DND-41 (cell line): ENCODE measurements at regions not wholly inside any gene's neighbourhood (a gene's known extent, or its start where the extent isn't known, plus 50 kb on each side); places are given as distances from the start of the nearest gene placed in this dataset.
A peak's percentile ranks its signal among the peaks of the same experiment; 100 is the strongest.

ENCODE experiments used
- ATAC-seq: fragments of 200-7000 bp; cut with Tn5 transposase; 3 replicates; pipeline ENCODE4 v1.9.1; 2021; ENCODE audit warnings: low read depth; ENCODE audit not compliant: insufficient read depth
- DNase-seq: peaks from one replicate; pipeline ENCODE4 v3.0.0-alpha.2; 2020
- H2AFZ ChIP-seq: 2 replicates; pipeline ENCODE4 v1.6.0; 2012; ENCODE audit warnings: low read depth, low read length
- H3K27ac ChIP-seq: 2 replicates; pipeline ENCODE4 v1.5.1; 2012; ENCODE audit warnings: low read length, inconsistent platforms
- H3K27me3 ChIP-seq: fragments of 200-600 bp; sonication (generic); 2 replicates; pipeline ENCODE4 v1.6.0; 2012; ENCODE audit warnings: low read length, mild to moderate bottlenecking, inconsistent platforms; ENCODE audit not compliant: insufficient read depth, poor library complexity
- H3K36me3 ChIP-seq: 2 replicates; pipeline ENCODE4 v1.5.1; 2012; ENCODE audit warnings: low read length, inconsistent platforms; ENCODE audit not compliant: insufficient read depth
- H3K4me1 ChIP-seq: 2 replicates; pipeline ENCODE4 v1.5.1; 2012; ENCODE audit warnings: mild to moderate bottlenecking, low read length; ENCODE audit not compliant: insufficient read depth
- H3K4me2 ChIP-seq: 2 replicates; pipeline ENCODE4 v1.6.0; 2012; ENCODE audit warnings: mild to moderate bottlenecking, moderate library complexity, low read length, inconsistent platforms; ENCODE audit not compliant: insufficient read depth
- H3K4me3 ChIP-seq, 2 experiments: fragments of 200-600 bp in 1 of 2; shearing (Covaris generic) in 1 of 2; 2 replicates each; pipeline ENCODE4 v1.5.1; 2012 to 2016; ENCODE audit warnings: inconsistent platforms in 2 of 2, low read length in 2 of 2, mild to moderate bottlenecking in 2 of 2, low read depth in 1 of 2, moderate library complexity in 1 of 2
- H3K79me2 ChIP-seq: 2 replicates; pipeline ENCODE4 v1.6.0; 2012; ENCODE audit warnings: low read length, inconsistent platforms; ENCODE audit not compliant: insufficient read depth
- H3K9ac ChIP-seq: 2 replicates; pipeline ENCODE4 v1.6.0; 2012; ENCODE audit warnings: low read depth, mild to moderate bottlenecking, inconsistent platforms, low read length, moderate library complexity
- H3K9me3 ChIP-seq: 2 replicates; pipeline ENCODE4 v1.5.1; 2012; ENCODE audit warnings: low read length, moderate library complexity, mild to moderate bottlenecking, inconsistent platforms; ENCODE audit not compliant: insufficient read depth, severe bottlenecking
- H4K20me1 ChIP-seq: 2 replicates; pipeline ENCODE4 v1.6.0; 2012; ENCODE audit warnings: low read length; ENCODE audit not compliant: insufficient read depth
- CTCF ChIP-seq: IDR thresholded peaks from 2 replicates; pipeline ENCODE4 v1.5.1; 2012; ENCODE audit warnings: borderline replicate concordance, low read length, moderate library complexity, mild to moderate bottlenecking; ENCODE audit not compliant: poor library complexity, severe bottlenecking; ENCODE audit errors: extremely low read depth
- EZH2 ChIP-seq: IDR thresholded peaks from 3 replicates; pipeline ENCODE4 v1.6.1; 2012; ENCODE audit warnings: borderline replicate concordance, low read depth, mild to moderate bottlenecking, moderate library complexity, low read length, inconsistent platforms; ENCODE audit not compliant: severe bottlenecking

GRCh38 chr12:42695490-42695995, 106.0 kb upstream of the PRICKLE1 start:
- no peaks in the 10 kb centered on the region for H4K20me1 ChIP-seq
- peak overlapping the region; percentile 0; the same call in 1 of the 2 replicates for H3K4me2 ChIP-seq
- H3K4me3 ChIP-seq, result no peak overlapping the region; a peak in 1 of 4 replicates
- H3K79me2 ChIP-seq, result no peaks in the 10 kb centered on the region
- peak; percentile 74 for ATAC-seq
- H2AFZ ChIP-seq, result no peak overlapping the region
- peak; percentile 27 for DNase-seq
- H3K27me3 ChIP-seq, result no peaks in the 10 kb centered on the region
- TF ChIP-seq EZH2 (no peak), CTCF (no peak)
- no peaks in the 10 kb centered on the region for H3K9me3 ChIP-seq
- H3K27ac ChIP-seq, result no peak overlapping the region
- H3K4me1 ChIP-seq, result 0 out of 2 replicates have a peak, but pooled peaks cover 5% of the 10 kb centered on the region
- no peaks in the 10 kb centered on the region for H3K36me3 ChIP-seq
- no peak overlapping the region for H3K9ac ChIP-seq

GRCh38 chr12:42692749-42693148, 103.2 kb upstream of the PRICKLE1 start:
- Histone ChIP-seq H3K27ac (no peak overlapping the region), H2AFZ (no peak overlapping the region), H3K36me3 (no peaks in the 10 kb centered on the region), H3K27me3 (no peaks in the 10 kb centered on the region), H3K4me3 (no peak overlapping the region), H3K4me2 (no peak overlapping the region), H3K9ac (no peak overlapping the region), H3K4me1 (0 out of 2 replicates have a peak, but pooled peaks cover 5% of the 10 kb centered on the region), H3K79me2 (no peaks in the 10 kb centered on the region), H3K9me3 (no peaks in the 10 kb centered on the region), H4K20me1 (no peaks in the 10 kb centered on the region)
- no peak for ATAC-seq
- TF ChIP-seq EZH2 (no peak), CTCF (no peak)
- DNase-seq, result no peak

GRCh38 chr12:42691991-42692557, 102.5 kb upstream of the PRICKLE1 start:
- H4K20me1 ChIP-seq, result no peaks in the 10 kb centered on the region
- H3K27ac ChIP-seq, result no peak overlapping the region
- TF ChIP-seq CTCF, result no peak
- no peak for TF ChIP-seq EZH2
- H3K36me3 ChIP-seq, result no peaks in the 10 kb centered on the region
- no peak for DNase-seq
- 0 out of 2 replicates have a peak, but pooled peaks cover 5% of the 10 kb centered on the region for H3K4me1 ChIP-seq
- no peak overlapping the region for H3K4me2 ChIP-seq
- H3K9ac ChIP-seq, result no peak overlapping the region
- H3K79me2 ChIP-seq, result no peaks in the 10 kb centered on the region
- H2AFZ ChIP-seq, result no peak overlapping the region
- H3K27me3 ChIP-seq, result no peaks in the 10 kb centered on the region
- ATAC-seq, result no peak
- H3K9me3 ChIP-seq, result no peaks in the 10 kb centered on the region
- H3K4me3 ChIP-seq, result no peak overlapping the region

- no peaks in the 10 kb centered on the region for H3K36me3 ChIP-seq
- ATAC-seq (no peak), DNase-seq (no peak)
- TF ChIP-seq EZH2 (no peak), CTCF (no peak)
- H3K9ac ChIP-seq, result no peak overlapping the region
- no peaks in the 10 kb centered on the region for H4K20me1 ChIP-seq
- H3K9me3 ChIP-seq, result no peaks in the 10 kb centered on the region
- H3K27ac ChIP-seq, result no peak overlapping the region
- H2AFZ ChIP-seq, result no peak overlapping the region
- no peak overlapping the region for H3K4me3 ChIP-seq
- no peaks in the 10 kb centered on the region for H3K27me3 ChIP-seq
- 0 out of 2 replicates have a peak, but pooled peaks cover 2% of the 10 kb centered on the region for H3K4me1 ChIP-seq
- no peaks in the 10 kb centered on the region for H3K79me2 ChIP-seq
- H3K4me2 ChIP-seq, result no peak overlapping the region
These were observed 100.7 kb upstream of the PRICKLE1 start for GRCh38 chr12:42690264-42690663.
